NCI-H524 (cell line): ENCODE measurements at regions not wholly inside any gene's neighbourhood (a gene's known extent, or its start where the extent isn't known, plus 50 kb on each side); places are given as distances from the start of the nearest gene placed in this dataset.

Experiments used
- DNase-seq, 2 experiments: peaks; one replicate each; lab custom pipeline; 2025; lab: John Stamatoyannopoulos, UW

GRCh38 chr6:170198298-170198697, 92.6 kb downstream of the DLL1 start:
- DNase-seq: no peak

- no peak for DNase-seq
These were observed 97.5 kb downstream of the DLL1 start for GRCh38 chr6:170193326-170193821.

DNA sequence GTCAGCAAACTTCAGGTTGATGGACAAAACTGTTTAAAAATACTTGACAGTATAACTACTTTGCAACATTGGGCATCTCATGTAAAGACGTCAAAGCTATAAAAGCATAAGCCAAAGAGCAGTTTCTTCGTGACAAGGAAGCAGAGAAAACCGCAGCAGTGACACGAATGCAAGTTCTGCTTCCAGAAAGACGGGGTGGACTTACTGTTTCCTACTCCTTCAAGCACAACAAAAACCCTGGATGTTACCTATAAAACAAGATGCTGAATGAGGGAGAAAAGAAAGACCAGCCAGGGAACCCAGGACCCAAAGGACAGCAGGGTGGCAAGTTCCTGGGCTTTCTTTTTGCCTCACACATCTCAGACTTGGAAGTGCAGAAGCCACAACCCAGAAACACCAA, 98.0 kb downstream of the DLL1 start:
- no peak for DNase-seq

GRCh38 chr6:170192101-170192500, 98.8 kb downstream of the DLL1 start:
- peak; percentile 55 to 85 for DNase-seq

DNA sequence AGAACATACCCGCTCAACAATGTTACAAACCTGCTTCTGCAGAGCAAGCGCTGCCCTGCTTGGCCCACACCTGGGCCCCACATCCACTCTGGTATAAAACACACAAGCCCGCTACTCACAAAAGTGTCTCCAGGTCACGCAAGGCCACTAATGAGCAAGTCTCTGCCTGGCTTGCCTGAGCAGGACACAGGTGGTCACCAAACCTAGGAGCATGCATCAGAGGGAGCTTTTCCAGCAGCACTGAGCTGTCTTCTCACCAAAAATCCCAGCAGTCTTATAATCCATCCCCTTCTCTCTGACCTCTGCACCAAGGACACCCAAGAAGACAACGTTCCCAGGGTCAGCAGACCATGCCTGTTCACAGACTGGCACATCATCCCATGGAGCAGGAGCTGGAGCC, 100.8 kb downstream of the DLL1 start:
- no peak for DNase-seq

- DNase-seq: no peak
These were observed 101.6 kb downstream of the DLL1 start for GRCh38 chr6:170189236-170189635.

DNA sequence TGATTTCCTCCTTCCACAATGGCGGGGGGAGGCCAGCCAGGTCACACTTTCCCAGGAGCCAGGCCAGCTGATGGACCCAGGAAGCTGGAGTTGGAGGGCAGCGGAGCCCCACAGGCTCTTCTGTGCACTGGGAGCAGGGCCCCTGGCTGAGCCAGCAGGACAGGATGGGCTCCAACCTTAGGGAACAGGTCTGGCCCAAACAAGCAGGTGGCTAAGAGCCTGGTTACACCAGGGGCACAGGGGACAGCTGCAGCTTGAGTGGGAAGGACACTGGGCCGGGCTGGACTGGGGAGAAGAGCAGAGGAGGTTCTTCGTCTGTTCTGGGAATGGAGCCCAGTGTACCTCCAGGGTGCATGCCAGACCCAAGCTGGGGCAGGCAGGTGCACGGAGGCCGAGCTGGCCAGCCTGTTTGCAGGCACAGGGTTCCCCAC, 102.3 kb downstream of the DLL1 start:
- no peak for DNase-seq

DNA sequence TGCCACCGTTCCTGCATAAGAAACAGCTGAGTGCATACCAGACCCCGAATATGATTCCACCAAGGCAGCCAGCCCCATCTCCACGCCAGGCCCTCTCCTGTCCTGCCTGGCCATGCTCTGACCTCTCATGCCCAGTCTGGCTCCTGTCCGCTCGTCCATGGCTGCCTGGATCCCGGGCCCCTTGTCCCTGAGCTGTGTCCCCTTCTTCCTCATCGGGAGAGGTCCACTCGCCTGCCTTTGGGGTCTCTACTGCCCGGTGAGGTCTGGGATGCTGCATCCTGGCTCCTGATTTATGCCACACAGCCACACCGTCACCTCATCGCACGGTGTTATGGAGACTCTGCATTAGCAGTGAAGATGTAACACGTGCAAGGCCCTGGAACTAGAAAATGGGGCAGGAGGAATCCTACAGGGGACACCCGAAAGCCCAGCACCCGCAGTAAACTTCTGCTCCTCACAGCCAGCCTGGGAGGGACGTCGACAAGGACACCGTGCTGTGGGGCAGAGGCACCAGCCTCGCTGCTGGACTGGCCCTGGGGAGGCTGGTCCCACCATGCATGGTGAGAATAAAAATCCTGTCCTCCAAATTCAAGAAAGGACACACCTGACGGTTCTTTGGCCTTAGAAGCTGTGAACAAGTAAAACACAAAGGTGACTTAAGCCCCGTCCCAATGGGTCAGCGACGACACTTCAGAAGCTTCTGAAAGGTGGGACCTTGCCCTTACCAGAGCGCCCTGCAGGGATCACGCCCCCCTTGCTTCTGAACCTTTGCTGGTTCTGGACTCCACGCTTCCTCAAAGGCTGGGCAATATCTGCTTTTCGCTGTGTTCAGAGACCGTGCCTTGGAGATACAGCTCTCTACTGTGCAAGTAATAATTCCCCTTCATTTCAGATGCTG, 103.0 kb downstream of the DLL1 start:
- no peak for DNase-seq

GRCh38 chr6:170186941-170187668, 103.8 kb downstream of the DLL1 start:
- DNase-seq: no peak

GRCh38 chr6:170186006-170186935, 104.6 kb downstream of the DLL1 start:
- no peak for DNase-seq

DNA sequence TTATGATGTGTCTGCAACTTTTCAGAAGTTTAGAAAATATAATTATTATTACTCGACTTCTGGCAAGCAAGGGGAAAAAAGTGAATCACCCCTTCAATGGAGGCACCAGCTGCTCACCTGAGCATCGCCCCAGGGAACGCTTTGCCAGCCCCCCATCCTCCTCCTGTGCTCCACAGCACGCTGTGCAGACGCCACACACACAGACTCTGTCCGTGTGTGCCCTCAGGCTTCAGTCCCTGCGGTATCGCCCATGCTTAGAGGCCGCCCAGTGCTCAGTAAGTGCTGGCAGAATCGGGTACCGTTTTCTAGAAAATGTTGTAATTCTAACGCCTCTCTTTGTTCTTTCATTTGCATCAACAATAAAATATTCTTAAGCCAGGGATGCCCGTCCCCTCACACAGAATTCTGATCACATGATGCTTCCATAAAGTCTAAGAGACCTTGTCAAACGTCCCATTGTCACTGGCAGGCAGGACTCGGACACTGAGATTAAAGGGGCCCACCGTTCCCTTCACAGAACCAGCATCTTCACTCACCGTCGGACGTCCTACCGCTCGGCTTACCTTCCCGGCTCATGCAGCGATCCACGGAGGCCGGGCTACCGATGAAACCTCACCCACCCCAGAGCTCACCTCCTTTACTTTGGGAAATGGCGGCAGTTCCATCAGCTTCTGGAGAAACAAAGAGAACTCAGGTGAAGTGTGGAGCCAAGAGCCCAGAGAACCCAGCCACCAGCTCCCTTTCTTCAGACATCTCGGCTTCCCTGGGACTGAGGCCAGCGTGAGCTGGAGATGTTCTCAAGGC, 105.5 kb downstream of the DLL1 start:
- no peak for DNase-seq

GRCh38 chr6:170184316-170184715, 106.6 kb downstream of the DLL1 start:
- no peak for DNase-seq

GRCh38 chr6:170183521-170183920, 107.4 kb downstream of the DLL1 start:
- no peak for DNase-seq

DNA sequence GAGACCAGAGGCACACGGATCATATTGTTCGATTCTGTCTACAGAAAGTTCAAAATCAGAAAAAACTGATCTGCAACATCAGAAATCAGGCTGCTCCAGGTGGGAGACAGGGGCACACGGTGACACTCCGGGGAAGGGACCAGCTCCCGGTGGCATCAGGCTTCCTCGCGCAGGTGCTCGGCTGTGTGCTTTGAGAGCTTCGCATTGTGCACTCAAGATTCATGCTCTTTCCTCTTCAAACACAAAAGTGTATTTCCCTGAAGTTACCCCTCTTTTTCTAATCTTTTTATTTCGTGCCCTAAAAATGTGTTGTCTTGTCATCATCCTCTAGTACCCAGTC, 108.1 kb downstream of the DLL1 start:
- no peak for DNase-seq

- DNase-seq: no peak
These were observed 108.6 kb downstream of the DLL1 start for GRCh38 chr6:170182093-170182780.

DNA sequence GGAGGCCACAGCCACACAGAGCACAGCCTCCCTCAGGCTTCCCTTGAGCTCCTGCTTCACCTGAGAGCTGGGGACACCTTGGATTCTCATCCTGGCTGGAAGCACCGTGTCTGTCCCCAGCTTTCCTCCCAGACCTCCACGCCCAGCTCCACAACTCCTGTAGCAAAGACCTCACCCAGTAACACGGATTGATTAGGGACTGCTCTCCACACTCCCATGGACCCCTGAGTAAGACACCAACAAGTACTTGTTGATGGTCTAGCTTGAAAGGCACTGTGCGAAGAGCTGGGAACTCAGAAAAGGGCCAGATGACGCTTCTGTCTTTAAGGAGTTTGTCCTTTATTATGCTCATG, 109.6 kb downstream of the DLL1 start:
- no peak for DNase-seq

GRCh38 chr6:170180671-170181337, 110.1 kb downstream of the DLL1 start:
- no peak for DNase-seq

- peak; percentile 23 to 77 for DNase-seq
These were observed 111.1 kb downstream of the DLL1 start for GRCh38 chr6:170179616-170180324.
